Fibroblast of villous mesenchyme (primary cell): ENCODE measurements at regions not wholly inside any gene's neighbourhood (a gene's known extent, or its start where the extent isn't known, plus 50 kb on each side); places are given as distances from the start of the nearest gene placed in this dataset.

Experiments
- DNase-seq: peaks from one replicate; pipeline ENCODE4 v3.0.0-alpha.2; 2010; ENCODE audit warnings: low read depth
- H3K4me3 ChIP-seq: 2 replicates; pipeline ENCODE4 v1.5.1; 2011; ENCODE audit warnings: low read depth, mild to moderate bottlenecking, low read length
- TF ChIP-seq, protein P1 (sequence below): IDR thresholded peaks from 2 replicates; pipeline ENCODE4 v1.5.1; 2012; ENCODE audit warnings: low read depth, mild to moderate bottlenecking, low read length; ENCODE audit not compliant: insufficient read depth

DNA sequence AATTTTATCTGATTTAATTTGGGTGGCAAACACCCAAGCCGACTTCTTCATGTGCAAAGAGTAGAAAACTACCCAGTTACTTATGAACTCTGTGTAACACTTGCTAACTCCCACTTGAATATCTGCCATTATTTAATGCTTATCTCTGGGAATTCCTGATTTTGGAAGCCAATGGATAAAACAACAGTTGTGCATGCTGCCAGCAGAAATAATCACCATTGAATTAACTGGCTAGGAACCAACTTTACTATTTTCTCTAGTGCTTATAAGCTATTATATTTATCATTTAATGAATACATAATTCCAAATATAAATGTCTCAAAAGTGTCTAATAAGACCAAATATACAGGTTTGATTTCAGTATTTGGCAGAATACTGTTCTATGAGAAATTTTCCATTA is 85.7 kb downstream of the IZUMO3 start:
- no peak overlapping the region for H3K4me3 ChIP-seq
- DNase-seq: no peak
- TF ChIP-seq, protein P1, sequence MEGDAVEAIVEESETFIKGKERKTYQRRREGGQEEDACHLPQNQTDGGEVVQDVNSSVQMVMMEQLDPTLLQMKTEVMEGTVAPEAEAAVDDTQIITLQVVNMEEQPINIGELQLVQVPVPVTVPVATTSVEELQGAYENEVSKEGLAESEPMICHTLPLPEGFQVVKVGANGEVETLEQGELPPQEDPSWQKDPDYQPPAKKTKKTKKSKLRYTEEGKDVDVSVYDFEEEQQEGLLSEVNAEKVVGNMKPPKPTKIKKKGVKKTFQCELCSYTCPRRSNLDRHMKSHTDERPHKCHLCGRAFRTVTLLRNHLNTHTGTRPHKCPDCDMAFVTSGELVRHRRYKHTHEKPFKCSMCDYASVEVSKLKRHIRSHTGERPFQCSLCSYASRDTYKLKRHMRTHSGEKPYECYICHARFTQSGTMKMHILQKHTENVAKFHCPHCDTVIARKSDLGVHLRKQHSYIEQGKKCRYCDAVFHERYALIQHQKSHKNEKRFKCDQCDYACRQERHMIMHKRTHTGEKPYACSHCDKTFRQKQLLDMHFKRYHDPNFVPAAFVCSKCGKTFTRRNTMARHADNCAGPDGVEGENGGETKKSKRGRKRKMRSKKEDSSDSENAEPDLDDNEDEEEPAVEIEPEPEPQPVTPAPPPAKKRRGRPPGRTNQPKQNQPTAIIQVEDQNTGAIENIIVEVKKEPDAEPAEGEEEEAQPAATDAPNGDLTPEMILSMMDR: no peak

DNA sequence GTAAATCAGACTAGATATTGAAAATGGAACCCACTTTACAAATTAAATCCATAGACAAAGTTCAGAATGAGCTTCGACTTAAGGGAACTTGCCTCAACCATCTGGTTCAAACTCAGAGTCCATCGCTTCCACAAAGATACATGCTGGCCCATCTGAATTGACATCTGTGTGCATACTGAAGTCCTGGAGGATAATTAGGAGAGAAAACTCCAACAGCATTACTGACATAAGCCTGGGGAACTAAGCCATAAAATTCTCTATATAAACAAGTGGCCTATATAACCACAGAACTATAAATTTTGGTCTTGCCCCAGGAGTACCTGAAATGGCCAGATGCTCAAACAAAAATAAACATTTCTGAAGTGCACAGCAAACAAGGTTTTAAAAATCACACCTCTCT is 94.4 kb downstream of the IZUMO3 start:
- no peak overlapping the region for H3K4me3 ChIP-seq
- DNase-seq: no peak
- TF ChIP-seq, protein P1: no peak

DNA sequence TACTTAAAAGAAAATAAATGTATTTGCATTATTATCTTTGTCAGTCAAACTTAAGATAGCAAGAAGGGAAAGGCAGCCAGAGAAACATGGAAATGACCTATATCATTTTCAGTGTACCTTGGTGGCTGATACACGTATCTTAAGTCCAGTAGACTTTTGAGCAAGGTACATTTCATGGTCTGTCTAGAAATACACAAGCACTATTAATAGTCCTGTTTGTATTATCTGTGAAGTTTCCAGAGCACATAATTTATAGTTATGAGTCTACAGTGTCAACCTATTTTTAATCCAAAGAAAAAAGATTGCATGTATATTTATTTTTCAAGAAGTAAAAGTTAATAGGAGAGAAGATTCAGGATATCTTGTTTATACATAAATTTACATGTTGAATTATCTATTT is 95.7 kb downstream of the IZUMO3 start:
- no peak overlapping the region for H3K4me3 ChIP-seq
- DNase-seq: no peak
- TF ChIP-seq, protein P1: no peak

DNA sequence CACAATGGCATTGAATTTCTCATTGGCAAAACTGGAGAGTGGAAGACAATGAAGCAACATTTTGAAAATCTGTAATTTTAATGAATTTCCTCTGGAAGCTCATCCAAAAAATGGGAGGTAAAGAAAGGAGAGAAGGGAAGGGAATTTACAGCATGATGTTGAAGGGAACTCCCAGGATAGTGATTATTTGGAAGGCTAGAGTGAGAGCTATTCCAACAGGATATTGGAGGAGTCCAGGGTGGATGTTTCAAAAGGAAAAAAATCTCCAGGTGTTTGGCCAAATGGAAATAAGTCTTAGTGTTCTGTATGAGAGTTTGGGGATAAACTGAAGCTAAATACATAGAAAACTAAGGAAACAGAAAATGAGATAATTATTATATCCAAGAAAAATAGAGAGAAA is 106.2 kb downstream of the IZUMO3 start:
- no peak overlapping the region for H3K4me3 ChIP-seq
- TF ChIP-seq, protein P1: no peak
- DNase-seq: no peak

DNA sequence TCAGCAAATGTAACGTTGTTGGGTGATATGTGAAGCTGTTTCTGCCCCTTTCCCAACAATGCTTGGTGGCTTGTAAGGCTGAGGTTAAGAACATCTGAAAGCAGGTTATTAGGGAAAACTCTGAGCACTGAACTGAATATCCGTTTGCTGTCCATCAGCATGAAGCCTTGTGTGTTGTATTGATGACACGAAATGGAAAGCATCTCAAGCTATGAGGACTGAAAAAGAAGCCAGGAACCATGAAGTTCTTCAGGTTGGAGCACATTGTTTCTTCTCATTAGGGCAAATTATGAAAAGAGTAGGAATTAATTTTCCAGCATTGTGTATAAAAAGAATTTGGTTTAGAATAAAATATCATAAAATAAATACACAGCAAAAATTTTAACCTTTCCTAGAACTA is 106.8 kb downstream of the IZUMO3 start:
- no peak for DNase-seq
- no peak overlapping the region for H3K4me3 ChIP-seq
- TF ChIP-seq, protein P1: no peak

DNA sequence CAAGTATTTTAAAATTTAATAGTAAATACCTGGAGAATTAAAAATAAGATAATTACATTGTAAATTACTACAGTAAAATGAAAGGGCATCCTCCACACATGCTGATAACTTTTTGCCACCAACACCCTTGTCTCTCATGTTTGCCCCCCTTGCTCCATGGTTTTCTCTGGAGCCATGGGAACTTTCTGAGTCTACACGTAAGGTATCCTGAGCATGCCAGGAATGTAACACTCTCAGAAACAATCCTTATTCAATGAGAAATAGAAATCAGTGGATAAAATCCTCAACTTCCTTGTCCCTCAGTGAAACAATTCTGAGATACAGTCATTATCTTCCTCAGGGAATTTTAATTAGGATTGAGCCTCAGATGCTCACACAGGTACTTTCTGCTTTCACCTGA is 108.9 kb downstream of the IZUMO3 start:
- H3K4me3 ChIP-seq: no peak overlapping the region
- TF ChIP-seq, protein P1: no peak
- no peak for DNase-seq

DNA sequence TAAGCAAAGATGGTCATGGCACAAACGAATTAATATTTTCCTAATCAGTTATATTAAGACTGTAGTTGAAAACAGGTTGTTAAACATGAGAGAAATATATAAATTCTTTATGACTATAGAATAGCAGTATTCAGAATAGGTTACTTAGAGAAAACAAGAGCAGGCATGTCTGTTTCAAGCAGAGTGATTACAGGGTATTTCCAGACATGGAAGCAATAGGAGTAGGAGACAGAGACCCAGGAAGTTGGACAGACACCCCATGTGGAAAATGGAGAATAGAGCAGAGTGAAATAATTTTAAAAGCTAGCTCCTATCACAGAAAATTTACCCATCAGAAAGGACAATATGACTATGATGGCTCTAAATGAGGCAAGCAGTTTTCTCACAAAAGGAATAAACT is 111.5 kb downstream of the IZUMO3 start:
- no peak overlapping the region for H3K4me3 ChIP-seq
- TF ChIP-seq, protein P1: no peak
- no peak for DNase-seq
